ENCODE measurements at regions not wholly inside any gene's neighbourhood (a gene's known extent, or its start where the extent isn't known, plus 50 kb on each side); places are given as distances from the start of the nearest gene placed in this dataset.

DNA sequence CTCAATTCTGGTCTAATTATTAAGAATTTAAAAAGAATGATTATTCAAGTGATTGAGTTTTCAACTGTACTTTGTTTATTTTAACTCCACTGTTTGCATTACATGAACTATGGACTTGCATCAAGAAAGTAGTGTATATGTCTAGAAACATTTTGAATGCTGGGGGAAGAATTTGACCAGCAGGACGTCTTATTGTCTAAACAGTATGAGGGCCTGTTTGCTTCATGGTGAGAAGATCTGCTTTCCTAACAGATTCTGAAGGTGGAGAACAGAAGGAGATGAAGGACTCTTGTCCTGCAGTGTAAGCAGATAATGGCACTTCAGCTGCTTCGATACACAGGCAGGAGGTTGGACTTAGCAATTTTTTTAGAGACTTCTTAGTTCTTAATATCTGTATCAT, 176.0 kb downstream of the DACT1 start:
- Histone ChIP-seq H3K4me3 (no peak overlapping the region), H3K27me3 (no peaks in the 10 kb centered on the region), H3K27ac (no peak overlapping the region), H3K9me3 (replicated peaks in 1 of 3) (no peaks in the 10 kb centered on the region), H3K36me3 (replicated peaks in 1 of 2) (no peaks in the 10 kb centered on the region), H3K4me1 (replicated peaks in 1 of 2) (peaks cover 0 to 15% of the 10 kb centered on the region in 2 donors)
- intact Hi-C loops (cut with DNase I): no loop called here
- 91 to 95% (median 94%) methylated on average over 2 of the region's 2 CpGs for WGBS, 4 donors
- DNase-seq: no peak
- TF ChIP-seq, protein P1, sequence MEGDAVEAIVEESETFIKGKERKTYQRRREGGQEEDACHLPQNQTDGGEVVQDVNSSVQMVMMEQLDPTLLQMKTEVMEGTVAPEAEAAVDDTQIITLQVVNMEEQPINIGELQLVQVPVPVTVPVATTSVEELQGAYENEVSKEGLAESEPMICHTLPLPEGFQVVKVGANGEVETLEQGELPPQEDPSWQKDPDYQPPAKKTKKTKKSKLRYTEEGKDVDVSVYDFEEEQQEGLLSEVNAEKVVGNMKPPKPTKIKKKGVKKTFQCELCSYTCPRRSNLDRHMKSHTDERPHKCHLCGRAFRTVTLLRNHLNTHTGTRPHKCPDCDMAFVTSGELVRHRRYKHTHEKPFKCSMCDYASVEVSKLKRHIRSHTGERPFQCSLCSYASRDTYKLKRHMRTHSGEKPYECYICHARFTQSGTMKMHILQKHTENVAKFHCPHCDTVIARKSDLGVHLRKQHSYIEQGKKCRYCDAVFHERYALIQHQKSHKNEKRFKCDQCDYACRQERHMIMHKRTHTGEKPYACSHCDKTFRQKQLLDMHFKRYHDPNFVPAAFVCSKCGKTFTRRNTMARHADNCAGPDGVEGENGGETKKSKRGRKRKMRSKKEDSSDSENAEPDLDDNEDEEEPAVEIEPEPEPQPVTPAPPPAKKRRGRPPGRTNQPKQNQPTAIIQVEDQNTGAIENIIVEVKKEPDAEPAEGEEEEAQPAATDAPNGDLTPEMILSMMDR (IDR thresholded peaks at IDR 0.05): no peak
- TF ChIP-seq POLR2A (IDR thresholded peaks at IDR 0.05): no peak

DNA sequence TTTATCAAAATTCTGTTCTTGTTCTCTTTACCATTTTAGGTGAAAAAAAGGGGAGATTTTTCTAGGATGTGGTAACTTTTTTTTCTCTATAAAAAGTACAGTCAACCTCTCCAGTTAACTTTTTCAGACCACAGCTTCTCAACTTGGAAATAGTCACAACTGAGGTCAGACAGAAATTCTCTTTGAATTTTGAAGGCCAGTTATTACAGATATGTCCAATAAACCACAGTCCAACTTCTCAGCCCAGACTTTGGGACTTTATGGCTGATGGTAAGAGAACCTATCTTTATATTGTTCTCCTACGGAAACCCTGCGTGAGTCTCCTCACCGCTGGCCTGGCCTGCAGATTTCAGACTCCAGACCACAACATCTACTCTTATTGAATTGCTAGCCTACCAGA, 176.7 kb downstream of the DACT1 start:
- no peak for DNase-seq
- WGBS, 4 donors: 97 to 100% (median 98%) methylated on average over 3 of the region's 3 CpGs
- Histone ChIP-seq H3K27me3 (no peaks in the 10 kb centered on the region), H3K36me3 (replicated peaks in 1 of 2) (no peaks in the 10 kb centered on the region), H3K27ac (no peak overlapping the region), H3K9me3 (replicated peaks in 1 of 3) (no peaks in the 10 kb centered on the region), H3K4me1 (replicated peaks in 1 of 2) (peaks cover 0 to 9% of the 10 kb centered on the region in 2 donors), H3K4me3 (no peak overlapping the region)
- intact Hi-C loops (cut with DNase I): no loop called here
- no peak for TF ChIP-seq POLR2A (IDR thresholded peaks at IDR 0.05)
- TF ChIP-seq, protein P1 (IDR thresholded peaks at IDR 0.05): no peak

GRCh38 chr14:58815161-58815701, 177.5 kb downstream of the DACT1 start:
- 20 to 60% (median 41%) methylated on average over 2 of the region's 2 CpGs for whole genome bisulfite sequencing, 4 donors
- intact Hi-C loops (cut with DNase I): no loop called here
- Histone ChIP-seq H3K4me3 (no peak overlapping the region), H3K27me3 (no peaks in the 10 kb centered on the region), H3K36me3 (replicated peaks in 1 of 2) (no peaks in the 10 kb centered on the region), H3K9me3 (replicated peaks in 1 of 3) (no peaks in the 10 kb centered on the region), H3K4me1 (replicated peaks in 1 of 2) (peaks cover 0 to 9% of the 10 kb centered on the region in 2 donors), H3K27ac (no peak overlapping the region)
- TF ChIP-seq, protein P1 (IDR thresholded peaks at IDR 0.05): no peak
- no peak for TF ChIP-seq POLR2A (IDR thresholded peaks at IDR 0.05)
- DNase-seq: peak in 2 of 7 donors; percentile 6 to 20

- Histone ChIP-seq H3K4me3 (no peak overlapping the region), H3K27me3 (no peaks in the 10 kb centered on the region), H3K36me3 (replicated peaks in 1 of 2) (no peaks in the 10 kb centered on the region), H3K9me3 (replicated peaks in 1 of 3) (no peaks in the 10 kb centered on the region), H3K27ac (no peak overlapping the region), H3K4me1 (replicated peaks in 1 of 2) (peaks cover 0 to 9% of the 10 kb centered on the region in 2 donors)
- DNase-seq: no peak
- WGBS, 4 donors: 52 to 78% (median 70%) methylated on average over 5 of the region's 5 CpGs
- no peak for TF ChIP-seq POLR2A (IDR thresholded peaks at IDR 0.05)
- TF ChIP-seq, protein P1 (IDR thresholded peaks at IDR 0.05): no peak
- intact Hi-C loops (cut with DNase I): no loop called here
These were observed 178.0 kb downstream of the DACT1 start for GRCh38 chr14:58815794-58816193.

Data from adrenal gland (tissue), 9 donors.